ENCODE measurements at regions not wholly inside any gene's neighbourhood (a gene's known extent, or its start where the extent isn't known, plus 50 kb on each side); places are given as distances from the start of the nearest gene placed in this dataset.
"Not testable (repeated sequence)": the region's sequence is repeated elsewhere in the genome, so short reads cannot be mapped to it uniquely, and the experiment has no call there.

DNA sequence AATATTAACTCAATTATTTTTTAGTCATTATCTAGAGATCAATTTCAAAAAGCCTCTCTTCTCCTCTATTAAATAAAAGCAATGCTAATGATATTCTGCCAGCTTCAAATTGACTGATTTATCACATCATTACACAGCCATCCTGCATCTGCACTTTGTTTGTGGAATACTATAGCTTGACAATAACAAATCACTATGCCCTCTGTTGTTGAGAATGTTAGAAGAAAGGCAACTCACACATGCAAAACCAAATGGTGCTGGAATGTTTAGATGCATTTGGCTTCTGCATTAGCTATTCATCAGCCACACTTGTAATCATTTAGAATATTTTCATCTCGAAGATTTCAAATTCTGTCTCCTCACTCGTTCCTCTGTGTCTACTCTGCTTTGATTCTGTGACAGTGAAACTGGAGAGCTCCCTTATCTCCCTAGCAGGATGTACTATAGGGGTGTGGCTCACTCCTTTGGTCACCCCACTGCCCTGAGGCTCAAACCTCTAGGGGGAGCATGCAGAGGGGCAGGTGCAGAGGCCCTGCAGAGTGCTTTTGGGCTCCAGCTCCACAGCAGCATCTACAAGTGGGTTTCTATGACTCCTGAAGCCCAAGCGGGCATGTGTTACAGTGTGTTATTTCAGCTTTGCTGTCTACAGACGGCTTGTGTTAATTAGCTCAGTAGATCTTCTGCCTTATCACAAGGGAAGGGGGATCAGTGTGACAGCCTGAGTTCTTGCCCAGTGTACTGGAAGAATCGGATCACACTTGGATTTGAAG lies 454.1 kb upstream of the BCHE start:
- DNase-seq: no peak

DNA sequence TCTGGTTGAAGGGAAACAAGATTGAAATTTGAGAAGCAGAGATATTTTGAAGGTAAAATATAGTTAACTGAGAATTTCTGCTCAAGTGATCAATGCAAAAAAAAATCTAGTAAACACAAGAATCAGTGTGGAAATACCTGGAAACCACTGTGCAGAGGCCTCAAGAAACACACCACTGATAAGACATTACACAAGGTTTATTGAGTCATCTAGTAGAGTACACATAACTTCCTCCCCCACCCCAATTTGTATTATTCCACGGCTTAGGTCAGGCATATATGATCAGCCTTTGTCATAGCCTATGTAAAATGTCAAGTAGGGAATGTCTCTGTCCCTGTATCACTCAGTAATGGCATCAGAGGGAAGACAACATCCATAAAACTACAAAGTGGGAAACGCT lies 447.8 kb upstream of the BCHE start:
- DNase-seq: no peak

DNA sequence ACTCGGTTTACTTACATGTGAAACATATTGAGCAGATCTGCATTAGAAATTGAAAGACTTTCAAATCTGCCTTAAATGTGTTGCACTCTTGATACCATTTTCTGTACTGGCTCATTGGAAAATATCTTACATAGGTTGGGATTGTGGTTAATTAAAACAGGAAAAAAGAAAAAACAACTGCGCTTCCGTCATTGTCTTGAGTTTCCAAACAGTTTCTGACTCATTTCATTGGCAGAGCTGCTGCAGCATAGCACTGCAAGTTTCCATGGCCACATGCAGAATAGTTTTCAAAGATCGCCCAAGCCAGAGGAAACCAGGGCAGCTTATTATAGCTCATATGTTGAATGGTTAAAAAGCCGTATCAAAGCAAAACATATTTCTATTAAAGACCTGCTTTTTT lies 446.6 kb upstream of the BCHE start:
- no peak for DNase-seq

DNA sequence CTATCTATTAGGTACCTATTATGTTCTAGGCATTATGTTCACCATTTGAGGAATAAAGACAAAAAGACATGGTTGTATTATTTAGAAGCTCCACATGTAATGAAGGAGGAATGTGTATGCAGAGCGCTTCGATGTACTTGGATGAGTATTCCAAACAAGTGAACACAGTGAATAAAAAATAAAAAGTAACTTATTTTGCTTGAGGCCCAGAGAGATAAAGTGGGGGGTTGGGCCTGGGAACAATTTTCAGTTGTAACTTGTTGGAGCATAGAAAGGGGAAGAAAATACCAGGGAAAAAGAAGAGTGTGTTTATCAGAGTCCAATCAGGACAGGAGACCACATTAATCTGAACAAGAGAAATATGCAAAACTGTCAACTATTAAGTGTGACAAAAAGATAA lies 445.7 kb upstream of the BCHE start:
- DNase-seq: no peak

DNA sequence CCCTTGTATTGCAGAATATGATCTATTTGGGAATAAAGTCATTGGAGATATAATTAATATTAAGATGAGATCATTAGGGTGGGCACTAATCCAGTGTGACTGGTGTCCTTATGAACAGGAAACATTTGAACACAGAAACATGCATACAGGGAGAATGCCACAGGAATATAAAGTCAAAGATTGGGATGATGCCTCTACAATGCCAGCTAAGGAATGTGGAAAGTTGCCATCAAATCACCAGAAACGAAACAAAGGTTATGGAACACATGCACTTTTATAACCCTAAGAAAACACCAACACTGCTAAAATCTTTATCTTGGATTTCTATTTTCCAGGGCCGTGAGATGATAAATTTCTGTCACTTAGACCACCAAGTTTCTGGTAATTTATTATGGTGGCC lies 442.4 kb upstream of the BCHE start:
- DNase-seq: no peak

DNA sequence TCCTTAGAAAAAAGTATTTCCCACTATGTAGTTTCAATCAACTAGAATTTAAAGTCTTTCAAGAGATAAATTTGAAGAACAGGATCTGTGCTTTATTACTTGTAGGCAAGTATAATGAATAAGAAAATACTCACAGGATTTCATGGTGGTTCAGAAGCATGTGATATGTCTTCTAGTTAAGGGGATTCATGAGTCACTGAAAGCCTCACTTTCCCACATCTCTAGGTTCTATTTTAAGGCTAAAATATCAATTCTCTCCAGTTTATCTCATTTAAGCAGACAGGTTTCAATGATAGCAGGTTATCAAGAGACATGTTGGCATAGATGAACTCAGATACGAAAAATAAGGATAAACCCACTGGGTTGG lies 437.8 kb upstream of the BCHE start:
- DNase-seq: no peak

DNA sequence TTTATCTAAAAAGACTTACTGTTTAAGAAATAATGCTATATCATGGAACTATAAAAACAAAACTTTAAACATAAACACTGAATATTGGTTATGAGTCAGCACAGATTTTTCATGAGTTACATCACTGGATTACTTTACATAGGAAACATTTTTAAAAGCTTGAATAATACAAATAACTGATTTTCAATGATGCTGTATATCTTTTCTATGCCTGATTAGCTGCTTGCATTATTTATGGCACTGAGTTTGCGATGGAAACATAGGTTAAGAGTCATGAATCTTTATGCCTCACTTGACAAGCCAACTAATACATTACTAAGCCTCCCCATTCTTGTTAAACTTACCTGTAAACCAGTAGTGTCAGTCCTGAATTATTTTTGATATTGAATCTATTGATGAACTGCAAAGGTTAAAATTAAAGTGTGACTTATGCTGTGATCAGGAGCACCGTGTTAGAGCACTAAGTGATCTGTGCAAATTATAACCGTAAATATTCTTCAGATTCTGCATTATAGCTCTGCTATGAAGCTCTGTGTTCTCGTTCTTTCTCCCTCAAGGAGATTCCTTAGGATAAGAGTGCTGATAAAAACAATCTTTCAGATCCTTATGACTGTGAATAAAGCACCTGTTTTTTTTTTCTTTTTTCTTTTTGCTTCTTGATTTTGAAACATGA lies 437.3 kb upstream of the BCHE start:
- no peak for DNase-seq

DNA sequence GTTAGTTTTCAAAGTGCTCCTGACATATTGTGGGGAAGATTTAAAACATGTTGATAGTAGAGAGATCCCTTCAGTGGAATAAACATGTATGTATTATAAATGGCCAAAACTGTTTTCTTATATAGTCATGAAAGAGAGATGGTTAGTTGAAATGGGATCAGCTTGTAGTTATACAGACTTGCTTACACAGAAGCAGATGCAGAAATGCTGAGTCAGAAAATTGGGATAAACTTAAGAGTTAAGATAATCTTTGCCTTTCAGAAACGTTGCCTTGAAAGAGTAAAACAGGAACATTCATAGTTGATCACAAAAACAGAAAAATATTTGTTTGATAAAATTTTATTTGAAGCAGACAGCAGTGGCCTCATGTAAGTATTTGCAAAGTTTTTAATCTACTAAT lies 433.2 kb upstream of the BCHE start:
- no peak for DNase-seq

DNA sequence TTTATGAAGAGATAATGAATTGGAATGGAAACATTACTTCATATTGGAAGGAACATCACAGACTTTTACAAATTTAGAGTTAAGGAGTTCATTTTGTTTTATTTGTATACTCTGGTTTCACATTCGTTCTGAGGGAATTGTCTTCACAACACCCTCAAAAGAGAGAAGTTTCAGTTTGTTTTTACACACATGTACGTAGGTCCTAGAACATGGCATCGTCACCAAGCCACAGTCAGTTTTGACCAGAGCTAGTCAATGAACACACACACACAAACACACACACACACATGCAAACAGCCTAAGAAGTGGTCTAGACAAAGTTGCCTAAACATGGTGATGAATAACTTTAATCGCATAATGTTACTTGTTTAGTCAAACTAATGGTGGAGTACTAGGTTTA lies 427.9 kb upstream of the BCHE start:
- DNase-seq: no peak

DNA sequence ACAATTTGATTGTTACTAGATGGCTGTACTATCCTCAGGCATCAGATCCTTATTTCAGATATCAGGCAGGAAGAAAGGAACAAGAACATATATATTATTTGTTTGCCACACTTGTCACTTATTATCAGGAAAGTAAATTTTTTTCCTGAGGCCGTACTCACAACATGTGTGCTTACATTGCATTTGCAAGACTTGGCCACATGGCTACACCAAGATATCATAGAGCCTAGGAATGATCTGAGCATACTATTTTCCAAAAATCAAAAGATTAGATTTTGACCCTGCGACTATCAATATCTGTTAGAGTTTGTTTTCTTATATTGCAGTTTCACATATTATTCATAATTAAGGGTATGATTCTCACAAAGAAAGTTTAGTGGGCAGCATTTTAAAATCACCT lies 426.2 kb upstream of the BCHE start:
- DNase-seq: no peak

DNA sequence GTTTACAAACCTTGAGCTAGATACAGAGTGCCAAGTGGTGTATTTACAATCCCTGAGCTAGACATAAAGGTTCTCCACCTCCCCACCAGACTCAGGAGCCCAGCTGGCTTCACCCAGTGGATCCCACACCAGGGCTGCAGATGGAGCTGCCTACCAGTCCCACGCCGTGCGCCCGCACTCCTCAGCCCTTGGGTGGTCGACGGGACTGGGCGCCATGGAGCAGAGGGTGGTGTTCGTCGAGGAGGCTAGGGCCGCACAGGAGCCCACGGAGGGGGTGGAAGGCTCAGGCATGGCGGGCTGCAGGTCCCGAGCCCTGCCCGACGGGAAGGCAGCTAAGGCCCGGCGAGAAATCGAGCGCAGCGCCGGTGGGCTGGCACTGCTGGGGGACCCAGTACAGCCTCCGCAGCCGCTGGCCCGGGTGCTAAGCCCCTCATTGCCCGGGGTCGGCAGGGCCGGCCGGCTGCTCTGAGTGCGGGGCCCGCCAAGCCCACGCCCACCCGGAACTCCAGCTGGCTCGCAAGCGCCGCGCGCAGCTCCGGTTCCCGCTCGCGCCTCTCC lies 421.1 kb upstream of the BCHE start:
- not testable (repeated sequence) for DNase-seq

DNA sequence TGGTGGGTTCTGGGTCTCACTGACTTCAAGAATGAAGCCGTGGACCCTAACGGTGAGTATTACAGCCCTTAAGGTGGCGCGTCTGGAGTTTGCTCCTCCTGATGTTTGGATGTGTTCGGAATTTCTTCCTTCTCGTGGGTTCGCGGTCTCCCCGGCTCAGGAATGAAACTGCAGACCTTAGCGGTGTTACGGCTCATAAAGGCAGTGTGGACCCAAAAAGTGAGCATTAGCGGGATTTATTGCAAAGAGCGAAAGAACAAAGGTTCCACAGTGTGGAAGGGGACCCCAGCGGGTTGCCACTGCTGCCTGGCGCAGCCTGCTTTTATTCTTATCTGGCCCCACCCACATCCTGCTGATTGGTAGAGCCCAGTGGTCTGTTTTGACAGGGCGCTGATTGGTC lies 420.5 kb upstream of the BCHE start:
- DNase-seq: no peak

DNA sequence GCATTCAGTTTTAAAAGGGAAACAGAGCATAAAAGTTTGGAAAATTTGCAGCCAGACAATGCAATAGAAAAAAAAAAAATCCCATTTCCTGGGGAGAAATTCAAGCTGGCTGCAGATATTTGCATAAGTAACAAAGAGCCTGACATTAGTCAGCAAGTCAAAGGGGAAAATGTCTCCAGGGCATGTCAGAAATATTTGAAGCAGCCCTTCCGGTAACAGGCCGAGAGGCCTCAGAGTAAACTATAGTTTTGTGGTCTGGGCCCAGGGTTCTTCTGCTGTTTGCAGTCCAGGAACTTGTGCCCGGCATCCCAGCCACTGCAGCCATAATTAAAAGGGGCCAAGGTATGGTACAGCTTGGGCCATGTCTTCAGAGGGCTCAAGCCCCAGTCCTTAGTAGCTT lies 411.6 kb upstream of the BCHE start:
- DNase-seq: no peak

DNA sequence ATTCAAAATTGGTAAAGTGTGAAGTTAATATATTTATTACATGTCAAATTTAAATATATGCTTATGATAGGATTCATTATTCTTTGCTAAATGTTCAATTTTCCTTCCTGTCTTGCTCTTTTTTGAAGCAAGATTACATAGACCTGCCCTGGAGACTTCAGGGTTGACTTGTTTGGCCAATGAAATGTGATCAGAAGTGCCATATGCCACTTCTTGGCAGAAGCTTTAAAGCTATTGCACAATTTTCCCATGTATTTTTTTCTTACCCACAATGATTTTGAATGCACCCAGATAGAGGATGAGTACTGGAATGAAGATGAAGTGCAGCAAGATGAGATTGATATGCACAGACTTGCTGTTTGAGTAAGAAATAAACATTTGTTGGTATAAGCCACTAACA lies 406.3 kb upstream of the BCHE start:
- no peak for DNase-seq

DNA sequence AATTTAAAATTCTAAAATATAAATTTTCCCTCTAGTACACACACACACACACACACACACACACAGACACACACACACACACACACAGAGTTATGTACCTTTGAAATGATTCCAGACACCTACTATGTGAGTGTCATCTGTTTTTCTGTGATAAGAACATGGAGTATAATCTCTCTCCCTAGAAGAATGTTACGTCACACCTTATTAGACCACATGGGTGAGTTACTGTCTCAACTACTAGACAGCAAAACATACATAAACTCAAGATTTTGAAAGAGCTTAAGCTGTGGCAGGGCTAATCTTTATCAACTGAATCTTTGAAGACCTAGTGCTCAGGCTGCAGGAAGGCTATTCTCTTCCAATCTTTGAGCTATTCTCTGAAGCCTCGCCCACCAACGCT lies 385.9 kb upstream of the BCHE start:
- DNase-seq: no peak

DNA sequence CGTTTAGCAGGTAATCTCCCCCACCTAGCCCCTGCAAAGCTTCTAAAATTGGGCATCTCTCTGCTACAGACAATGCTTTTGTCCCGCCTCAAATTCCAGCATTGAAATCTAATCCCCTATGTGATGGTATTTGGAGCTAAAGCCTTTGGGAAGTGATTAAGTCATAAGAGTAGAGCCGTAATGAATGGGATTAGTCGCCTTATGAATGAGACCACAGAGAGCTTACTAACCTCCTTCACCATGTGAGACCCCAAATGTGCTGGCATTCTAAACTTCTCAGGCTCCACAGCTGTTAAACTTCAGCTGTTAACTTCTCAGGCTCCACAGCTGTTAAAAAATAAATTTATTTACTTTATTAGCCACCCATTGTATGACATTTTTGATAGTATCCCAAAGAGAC lies 374.2 kb upstream of the BCHE start:
- no peak for DNase-seq

DNA sequence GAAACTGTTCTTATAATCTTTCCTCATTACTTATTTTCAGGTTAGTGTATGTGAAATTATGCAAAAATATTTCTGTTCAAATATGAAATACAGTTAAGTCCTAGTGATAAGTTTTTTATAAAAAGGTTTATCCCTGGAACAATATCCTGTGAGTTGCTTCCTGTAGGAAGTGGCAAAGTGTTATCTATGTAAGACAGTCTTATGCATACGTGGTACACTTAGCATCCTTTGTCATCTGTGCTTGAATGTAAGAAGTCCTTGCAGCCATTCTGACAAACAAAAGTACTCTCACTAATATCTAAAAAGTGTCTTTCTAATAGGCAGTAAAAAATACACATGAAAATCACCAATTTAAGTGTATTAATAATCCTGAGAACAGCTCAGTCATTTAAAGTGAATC lies 372.5 kb upstream of the BCHE start:
- no peak for DNase-seq

DNA sequence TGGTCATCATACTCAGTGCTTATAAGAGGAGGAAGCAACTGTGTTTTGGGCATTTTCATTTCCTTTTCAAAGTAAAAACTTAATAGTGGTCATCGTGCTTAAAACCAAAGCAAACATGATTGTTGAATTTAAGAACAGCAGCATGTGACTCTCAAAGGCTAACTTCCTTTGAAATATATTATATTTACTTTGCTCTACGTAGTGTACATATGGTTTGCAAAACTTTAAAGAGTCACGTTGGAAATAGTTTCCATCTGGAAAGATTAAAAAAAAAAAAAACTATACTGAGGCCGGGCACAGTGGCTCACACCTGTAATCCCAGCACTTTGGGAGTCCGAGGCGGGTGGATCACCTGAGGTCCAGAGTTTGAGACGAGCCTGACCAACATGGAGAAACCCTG lies 367.9 kb upstream of the BCHE start:
- DNase-seq: no peak

DNA sequence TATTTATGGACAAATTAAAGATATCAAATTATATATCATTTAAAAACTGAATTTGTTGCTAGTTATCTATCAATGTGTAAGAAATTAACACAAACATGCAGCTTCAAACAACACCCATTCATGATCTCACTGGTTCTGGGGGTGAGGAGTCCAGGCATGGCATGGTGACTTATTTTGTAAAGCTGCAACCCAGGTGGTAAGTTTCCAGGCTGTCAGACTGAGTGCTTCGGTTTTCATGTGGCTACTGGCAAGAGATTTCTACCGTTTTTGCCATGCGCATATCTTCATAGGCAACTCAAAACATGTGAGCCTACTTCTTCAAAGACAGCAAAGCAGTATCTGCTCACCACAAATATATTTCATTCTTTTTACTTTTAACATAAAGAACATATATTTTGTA lies 364.3 kb upstream of the BCHE start:
- DNase-seq: no peak

DNA sequence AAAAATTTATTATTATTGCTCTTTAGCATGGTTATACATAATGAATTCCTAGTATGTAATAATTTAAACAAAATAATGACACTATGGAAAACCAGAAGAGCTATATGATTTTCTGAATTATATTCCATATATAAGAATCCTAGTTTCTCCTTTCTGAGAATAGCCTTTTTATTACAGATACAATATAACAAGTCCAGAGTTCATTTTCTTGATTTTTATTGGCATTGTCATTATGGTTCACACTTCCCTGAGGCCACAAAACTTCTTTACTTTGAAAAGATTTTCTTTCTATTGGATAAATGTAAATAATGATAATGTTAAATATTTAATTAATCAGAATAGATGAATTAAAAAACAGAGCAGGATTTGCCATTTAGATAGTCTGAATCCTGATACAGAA lies 362.3 kb upstream of the BCHE start:
- DNase-seq: no peak

DNA sequence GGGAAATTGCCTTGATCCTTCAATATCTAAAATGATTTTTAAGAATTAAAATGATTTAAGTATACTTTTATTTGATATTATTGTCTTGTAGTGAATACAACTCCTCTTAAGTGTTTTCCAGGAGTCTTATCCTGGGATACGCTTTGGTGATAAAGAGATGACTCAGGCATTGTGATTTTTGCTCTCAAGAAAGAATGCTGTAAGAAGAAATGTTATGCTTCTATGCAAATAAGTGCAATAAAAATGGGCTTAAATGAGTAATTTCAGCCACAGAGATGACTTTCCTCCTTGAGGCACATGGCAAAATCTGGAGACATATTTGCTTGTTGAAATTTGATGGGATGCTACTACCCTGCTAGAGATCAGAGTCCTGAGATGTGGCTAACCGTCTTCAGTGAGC lies 358.6 kb upstream of the BCHE start:
- no peak for DNase-seq

DNA sequence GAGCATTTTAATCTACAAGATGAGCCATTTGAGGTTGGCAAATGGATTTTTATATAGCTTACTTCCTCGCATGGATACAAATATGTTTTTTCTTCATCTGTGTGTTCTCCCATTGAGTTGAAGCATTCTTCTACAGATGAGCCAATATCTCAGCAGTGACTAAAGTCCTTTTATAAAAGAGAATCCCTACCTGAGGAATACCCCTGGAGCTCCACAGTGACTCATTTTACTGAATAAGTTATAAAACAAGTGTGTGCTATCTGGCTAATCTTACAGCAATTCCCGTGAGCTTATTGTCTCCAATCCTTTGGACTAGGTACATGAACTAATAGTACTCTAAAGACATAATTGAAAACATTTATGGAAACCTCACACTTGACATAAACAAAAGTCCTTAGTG lies 354.2 kb upstream of the BCHE start:
- no peak for DNase-seq

DNA sequence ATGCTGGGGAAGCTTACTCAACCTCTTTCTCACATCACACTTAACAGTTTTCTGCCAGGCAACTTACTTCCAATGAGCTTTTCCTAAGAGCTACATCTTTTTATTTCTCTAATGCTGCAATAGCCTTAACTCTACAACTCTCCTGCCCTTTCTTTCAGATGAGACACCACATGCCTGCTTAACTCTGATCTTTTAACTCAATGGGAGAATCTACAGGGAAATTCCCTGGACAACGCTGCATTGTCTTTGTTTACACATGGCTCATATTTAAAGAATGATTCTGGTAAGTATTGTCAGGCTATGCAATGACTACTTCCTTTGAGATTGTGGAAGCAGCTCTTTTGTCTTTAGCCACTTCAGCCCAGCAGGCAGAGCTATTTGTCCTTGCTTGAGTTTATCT lies 353.1 kb upstream of the BCHE start:
- no peak for DNase-seq

DNA sequence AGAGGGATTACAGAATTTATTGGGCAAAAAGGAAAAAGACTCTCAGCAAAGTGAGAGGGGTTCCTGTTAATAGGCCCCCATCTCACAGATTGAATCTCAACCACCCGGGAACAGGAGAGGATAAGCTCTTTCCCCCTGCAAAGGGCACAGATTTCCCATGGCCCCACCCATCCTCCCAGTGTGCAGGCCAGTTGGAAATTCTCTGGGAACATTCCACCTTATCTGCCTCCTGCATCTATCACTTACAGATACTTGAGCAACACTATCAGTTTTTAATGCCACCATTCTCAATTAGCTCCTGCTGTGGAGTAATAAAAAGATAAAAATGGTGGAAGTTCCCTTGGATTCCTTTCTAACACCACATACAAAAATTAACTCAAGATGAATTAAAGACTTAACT lies 350.0 kb upstream of the BCHE start:
- no peak for DNase-seq

DNA sequence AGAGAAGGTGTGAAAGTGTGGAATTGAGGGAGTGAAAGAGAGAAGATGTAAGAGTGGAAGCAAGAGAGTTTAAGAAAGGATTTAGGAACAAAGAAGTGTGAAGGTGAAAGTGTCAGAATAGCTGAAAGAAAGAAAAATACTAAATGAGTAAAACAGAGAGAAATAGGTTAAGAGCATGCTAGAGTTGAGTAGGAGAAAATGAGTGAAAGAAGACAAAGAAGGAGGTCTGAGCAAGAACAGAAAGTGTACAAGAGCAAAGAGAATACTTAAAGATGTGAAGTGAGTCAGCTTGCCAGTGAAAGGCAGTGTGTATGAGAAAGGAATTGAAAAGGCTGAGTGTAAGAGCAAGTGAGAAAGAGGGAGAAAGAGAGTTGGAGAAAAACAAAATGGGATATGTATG lies 348.8 kb upstream of the BCHE start:
- DNase-seq: no peak
